ENCODE measurements at regions not wholly inside any gene's neighbourhood (a gene's known extent, or its start where the extent isn't known, plus 50 kb on each side); places are given as distances from the start of the nearest gene placed in this dataset.

GRCh38 chr6:169850154-169850553 lies 98.7 kb downstream of the ERMARD start:
- Histone ChIP-seq H3K27me3 (ENCODE audit: control insufficient read depth in 1 of 2, insufficient read depth in 2 of 2, low read length in 2 of 2) (no peaks in the 10 kb centered on the region), H3K4me1 (ENCODE audit: control insufficient read depth in 2 of 2, insufficient read depth in 2 of 2, low read length in 1 of 2) (peaks cover 0 to 6% of the 10 kb centered on the region in 2 donors), H3K9me3 (ENCODE audit: control insufficient read depth in 2 of 2, insufficient read depth in 1 of 2, low read depth in 1 of 2, low read length in 1 of 2) (no peaks in the 10 kb centered on the region), H3K27ac (ENCODE audit: low read depth in 2 of 2, low read length in 1 of 2) (no peak overlapping the region), H3K4me3 (ENCODE audit: low read depth in 1 of 2, low read length in 2 of 2) (no peak overlapping the region), H3K36me3 (ENCODE audit: control insufficient read depth in 2 of 2, insufficient read depth in 2 of 2, low read length in 1 of 2) (no peaks in the 10 kb centered on the region)
- WGBS, 2 donors: 86 to 89% methylated on average over 10 of the region's 10 CpGs

GRCh38 chr6:169849396-169849795 lies 98.0 kb downstream of the ERMARD start:
- peaks cover 0 to 6% of the 10 kb centered on the region in 2 donors for H3K4me1 ChIP-seq (ENCODE audit: control insufficient read depth in 2 of 2, insufficient read depth in 2 of 2, low read length in 1 of 2)
- H3K4me3 ChIP-seq (ENCODE audit: low read depth in 1 of 2, low read length in 2 of 2): no peak overlapping the region
- H3K9me3 ChIP-seq (ENCODE audit: control insufficient read depth in 2 of 2, insufficient read depth in 1 of 2, low read depth in 1 of 2, low read length in 1 of 2): no peaks in the 10 kb centered on the region
- H3K27ac ChIP-seq (ENCODE audit: low read depth in 2 of 2, low read length in 1 of 2): no peak overlapping the region
- no peaks in the 10 kb centered on the region for H3K36me3 ChIP-seq (ENCODE audit: control insufficient read depth in 2 of 2, insufficient read depth in 2 of 2, low read length in 1 of 2)
- no peaks in the 10 kb centered on the region for H3K27me3 ChIP-seq (ENCODE audit: control insufficient read depth in 1 of 2, insufficient read depth in 2 of 2, low read length in 2 of 2)
- 86 to 89% methylated on average over 14 of the region's 14 CpGs for WGBS, 2 donors

GRCh38 chr6:169848946-169849345 lies 97.5 kb downstream of the ERMARD start:
- Histone ChIP-seq H3K9me3 (ENCODE audit: control insufficient read depth in 2 of 2, insufficient read depth in 1 of 2, low read depth in 1 of 2, low read length in 1 of 2) (no peaks in the 10 kb centered on the region), H3K27me3 (ENCODE audit: control insufficient read depth in 1 of 2, insufficient read depth in 2 of 2, low read length in 2 of 2) (no peaks in the 10 kb centered on the region), H3K36me3 (ENCODE audit: control insufficient read depth in 2 of 2, insufficient read depth in 2 of 2, low read length in 1 of 2) (no peaks in the 10 kb centered on the region), H3K27ac (ENCODE audit: low read depth in 2 of 2, low read length in 1 of 2) (no peak overlapping the region), H3K4me1 (ENCODE audit: control insufficient read depth in 2 of 2, insufficient read depth in 2 of 2, low read length in 1 of 2) (peaks cover 0 to 6% of the 10 kb centered on the region in 2 donors), H3K4me3 (ENCODE audit: low read depth in 1 of 2, low read length in 2 of 2) (no peak overlapping the region)
- WGBS, 2 donors: 89 to 92% methylated on average over 13 of the region's 13 CpGs

GRCh38 chr6:169847901-169848311 lies 96.5 kb downstream of the ERMARD start:
- Histone ChIP-seq H3K9me3 (ENCODE audit: control insufficient read depth in 2 of 2, insufficient read depth in 1 of 2, low read depth in 1 of 2, low read length in 1 of 2) (no peaks in the 10 kb centered on the region), H3K4me3 (ENCODE audit: low read depth in 1 of 2, low read length in 2 of 2) (no peak overlapping the region), H3K4me1 (ENCODE audit: control insufficient read depth in 2 of 2, insufficient read depth in 2 of 2, low read length in 1 of 2) (peaks cover 0 to 6% of the 10 kb centered on the region in 2 donors), H3K27me3 (ENCODE audit: control insufficient read depth in 1 of 2, insufficient read depth in 2 of 2, low read length in 2 of 2) (no peaks in the 10 kb centered on the region), H3K36me3 (ENCODE audit: control insufficient read depth in 2 of 2, insufficient read depth in 2 of 2, low read length in 1 of 2) (no peaks in the 10 kb centered on the region), H3K27ac (ENCODE audit: low read depth in 2 of 2, low read length in 1 of 2) (no peak overlapping the region)
- WGBS, 2 donors: 85 to 89% methylated on average over 8 of the region's 8 CpGs

GRCh38 chr6:169847141-169847674 lies 95.8 kb downstream of the ERMARD start:
- Histone ChIP-seq H3K4me3 (ENCODE audit: low read depth in 1 of 2, low read length in 2 of 2) (no peak overlapping the region), H3K9me3 (ENCODE audit: control insufficient read depth in 2 of 2, insufficient read depth in 1 of 2, low read depth in 1 of 2, low read length in 1 of 2) (no peaks in the 10 kb centered on the region), H3K36me3 (ENCODE audit: control insufficient read depth in 2 of 2, insufficient read depth in 2 of 2, low read length in 1 of 2) (no peaks in the 10 kb centered on the region), H3K27me3 (ENCODE audit: control insufficient read depth in 1 of 2, insufficient read depth in 2 of 2, low read length in 2 of 2) (no peaks in the 10 kb centered on the region), H3K4me1 (ENCODE audit: control insufficient read depth in 2 of 2, insufficient read depth in 2 of 2, low read length in 1 of 2) (peaks cover 0 to 3% of the 10 kb centered on the region in 2 donors), H3K27ac (ENCODE audit: low read depth in 2 of 2, low read length in 1 of 2) (no peak overlapping the region)
- 73 to 80% methylated on average over 12 of the region's 12 CpGs for WGBS, 2 donors

- H3K4me3 ChIP-seq (ENCODE audit: low read depth in 1 of 2, low read length in 2 of 2): no peak overlapping the region
- no peak overlapping the region for H3K27ac ChIP-seq (ENCODE audit: low read depth in 2 of 2, low read length in 1 of 2)
- H3K36me3 ChIP-seq (ENCODE audit: control insufficient read depth in 2 of 2, insufficient read depth in 2 of 2, low read length in 1 of 2): no peaks in the 10 kb centered on the region
- H3K4me1 ChIP-seq (ENCODE audit: control insufficient read depth in 2 of 2, insufficient read depth in 2 of 2, low read length in 1 of 2): no peaks in the 10 kb centered on the region
- WGBS, 2 donors: 89 to 95% methylated on average over 17 of the region's 17 CpGs
- no peaks in the 10 kb centered on the region for H3K27me3 ChIP-seq (ENCODE audit: control insufficient read depth in 1 of 2, insufficient read depth in 2 of 2, low read length in 2 of 2)
- H3K9me3 ChIP-seq (ENCODE audit: control insufficient read depth in 2 of 2, insufficient read depth in 1 of 2, low read depth in 1 of 2, low read length in 1 of 2): no peaks in the 10 kb centered on the region
Measured at GRCh38 chr6:169846286-169847056, 95.0 kb downstream of the ERMARD start.

- WGBS, 2 donors: 88% methylated on average over 24 of the region's 24 CpGs
- H3K4me3 ChIP-seq (ENCODE audit: low read depth in 1 of 2, low read length in 2 of 2): no peak overlapping the region
- no peaks in the 10 kb centered on the region for H3K4me1 ChIP-seq (ENCODE audit: control insufficient read depth in 2 of 2, insufficient read depth in 2 of 2, low read length in 1 of 2)
- no peaks in the 10 kb centered on the region for H3K36me3 ChIP-seq (ENCODE audit: control insufficient read depth in 2 of 2, insufficient read depth in 2 of 2, low read length in 1 of 2)
- H3K27me3 ChIP-seq (ENCODE audit: control insufficient read depth in 1 of 2, insufficient read depth in 2 of 2, low read length in 2 of 2): no peaks in the 10 kb centered on the region
- H3K9me3 ChIP-seq (ENCODE audit: control insufficient read depth in 2 of 2, insufficient read depth in 1 of 2, low read depth in 1 of 2, low read length in 1 of 2): no peaks in the 10 kb centered on the region
- no peak overlapping the region for H3K27ac ChIP-seq (ENCODE audit: low read depth in 2 of 2, low read length in 1 of 2)
Measured at GRCh38 chr6:169845426-169846285, 94.2 kb downstream of the ERMARD start.

GRCh38 chr6:169844946-169845345 lies 93.5 kb downstream of the ERMARD start:
- H3K36me3 ChIP-seq (ENCODE audit: control insufficient read depth in 2 of 2, insufficient read depth in 2 of 2, low read length in 1 of 2): no peaks in the 10 kb centered on the region
- no peak overlapping the region for H3K27ac ChIP-seq (ENCODE audit: low read depth in 2 of 2, low read length in 1 of 2)
- no peaks in the 10 kb centered on the region for H3K4me1 ChIP-seq (ENCODE audit: control insufficient read depth in 2 of 2, insufficient read depth in 2 of 2, low read length in 1 of 2)
- no peak overlapping the region for H3K4me3 ChIP-seq (ENCODE audit: low read depth in 1 of 2, low read length in 2 of 2)
- no peaks in the 10 kb centered on the region for H3K27me3 ChIP-seq (ENCODE audit: control insufficient read depth in 1 of 2, insufficient read depth in 2 of 2, low read length in 2 of 2)
- peaks cover 0 to 5% of the 10 kb centered on the region in 2 donors for H3K9me3 ChIP-seq (ENCODE audit: control insufficient read depth in 2 of 2, insufficient read depth in 1 of 2, low read depth in 1 of 2, low read length in 1 of 2)
- WGBS, 2 donors: 76 to 82% methylated on average over 9 of the region's 9 CpGs

GRCh38 chr6:169843991-169844390 lies 92.6 kb downstream of the ERMARD start:
- Histone ChIP-seq H3K27ac (ENCODE audit: low read depth in 2 of 2, low read length in 1 of 2) (no peak overlapping the region), H3K4me3 (ENCODE audit: low read depth in 1 of 2, low read length in 2 of 2) (no peak overlapping the region), H3K36me3 (ENCODE audit: control insufficient read depth in 2 of 2, insufficient read depth in 2 of 2, low read length in 1 of 2) (no peaks in the 10 kb centered on the region), H3K27me3 (ENCODE audit: control insufficient read depth in 1 of 2, insufficient read depth in 2 of 2, low read length in 2 of 2) (no peaks in the 10 kb centered on the region), H3K4me1 (ENCODE audit: control insufficient read depth in 2 of 2, insufficient read depth in 2 of 2, low read length in 1 of 2) (no peaks in the 10 kb centered on the region), H3K9me3 (ENCODE audit: control insufficient read depth in 2 of 2, insufficient read depth in 1 of 2, low read depth in 1 of 2, low read length in 1 of 2) (peaks cover 0 to 10% of the 10 kb centered on the region in 2 donors)
- 61 to 64% methylated on average over 6 of the region's 6 CpGs for WGBS, 2 donors

All from esophagus (tissue), 2 donors.